Limb (tissue), 2 donors: ENCODE measurements at regions not wholly inside any gene's neighbourhood (a gene's known extent, or its start where the extent isn't known, plus 50 kb on each side); places are given as distances from the start of the nearest gene placed in this dataset.
"Not testable (repeated sequence)": the region's sequence is repeated elsewhere in the genome, so short reads cannot be mapped to it uniquely, and the experiment has no call there.

Source experiments
- DNase-seq, 2 donors: peaks; one replicate each; pipeline ENCODE4 v3.0.0-alpha.2; 2016; ENCODE audit errors: extremely low spot score in 2 of 2

DNA sequence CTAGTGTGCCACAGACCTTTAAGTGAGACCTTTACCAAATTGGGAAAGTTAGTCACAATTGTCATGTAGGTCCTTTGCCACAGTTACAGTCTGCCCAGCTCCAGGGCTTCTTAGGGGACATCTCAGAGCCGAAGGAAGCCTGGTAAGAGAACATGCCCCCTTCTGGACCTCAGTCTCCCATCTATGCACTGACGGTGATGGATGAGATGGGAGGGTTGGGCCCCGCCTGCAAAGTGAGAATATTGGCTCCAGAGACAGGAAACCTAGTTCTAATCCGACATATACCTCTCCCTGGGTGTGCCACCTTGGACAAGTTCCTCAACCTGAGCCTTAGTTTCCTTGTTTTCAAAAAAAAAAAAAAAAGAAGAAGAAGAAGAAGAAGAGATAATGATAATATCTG, 85.1 kb upstream of the NAV2 start:
- no peak for DNase-seq

- no peak for DNase-seq
Observed at GRCh38 chr11:19625438-19625837, 87.2 kb upstream of the NAV2 start.

DNA sequence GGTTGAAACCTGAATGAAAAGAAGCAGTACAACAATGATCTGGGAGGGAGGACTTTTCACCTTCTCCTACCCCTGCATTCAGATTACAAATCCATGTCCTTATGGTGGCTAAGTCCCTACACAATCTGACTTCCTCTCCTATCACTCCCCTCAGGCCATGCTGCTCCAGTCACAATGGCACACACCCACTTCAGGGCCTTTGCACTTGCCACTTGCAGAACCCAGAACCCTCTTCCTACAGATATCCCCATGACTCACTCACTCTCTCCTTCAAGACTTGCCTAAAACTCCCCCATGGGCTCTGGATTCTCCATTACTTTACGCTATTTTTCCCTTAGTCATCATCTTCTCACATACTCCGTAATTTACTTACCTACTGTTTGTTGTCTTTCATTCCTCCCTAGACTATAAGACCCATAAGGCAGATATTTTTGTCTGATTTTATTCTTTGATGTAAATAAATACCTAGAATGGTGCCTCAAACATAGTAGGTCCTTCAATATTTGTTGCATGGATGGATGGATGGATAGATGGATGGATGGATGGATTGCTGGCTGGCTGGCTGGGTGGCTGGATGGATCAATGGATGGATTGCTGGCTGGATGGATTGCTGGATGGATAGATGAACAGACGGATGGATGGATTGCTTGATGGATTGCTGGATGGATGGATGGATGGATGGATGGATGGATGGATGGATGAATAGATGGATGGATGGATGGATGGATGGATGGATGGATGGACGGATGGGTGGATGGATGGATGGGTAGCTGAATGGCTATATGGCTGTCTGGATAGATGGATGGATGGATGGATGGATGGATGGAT, 94.7 kb upstream of the NAV2 start:
- no peak for DNase-seq

DNA sequence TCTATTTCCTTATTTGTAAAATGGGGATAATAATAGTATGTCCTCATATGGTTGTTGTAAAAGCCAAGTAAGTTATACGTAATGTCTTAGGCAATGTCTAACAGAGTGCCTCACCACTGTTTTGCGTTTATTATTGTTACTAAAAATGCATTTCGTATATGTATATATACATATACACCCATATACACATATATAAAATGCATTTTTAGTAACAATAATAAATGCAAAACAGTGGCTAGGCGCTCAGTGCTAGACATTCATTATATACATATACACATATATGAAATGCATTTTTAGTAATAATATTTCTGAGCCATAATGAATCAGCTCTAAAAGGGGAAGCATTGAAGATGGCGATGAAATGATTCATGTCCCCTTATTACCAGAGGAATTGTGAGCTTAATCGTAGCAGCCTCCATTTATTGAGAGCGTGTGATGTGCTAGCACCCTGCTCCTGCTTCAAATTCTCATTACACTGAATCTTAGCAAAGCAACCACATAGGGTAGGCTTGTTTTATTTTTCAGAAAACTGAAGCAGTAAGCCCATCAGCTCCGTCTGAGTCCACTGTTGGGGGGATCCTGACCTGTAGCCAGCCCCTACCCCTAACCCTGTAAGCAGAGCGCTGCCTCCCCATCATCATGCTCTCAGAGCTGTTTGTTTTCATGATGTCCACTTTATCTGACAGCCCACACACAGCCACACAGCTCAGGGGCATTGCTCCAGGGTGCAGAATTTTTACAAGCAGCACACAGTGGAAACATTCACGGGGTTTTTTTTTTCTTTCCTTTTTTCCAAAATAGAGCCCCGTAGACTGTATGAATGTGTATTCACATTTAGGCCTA, 97.1 kb upstream of the NAV2 start:
- DNase-seq: no peak

DNA sequence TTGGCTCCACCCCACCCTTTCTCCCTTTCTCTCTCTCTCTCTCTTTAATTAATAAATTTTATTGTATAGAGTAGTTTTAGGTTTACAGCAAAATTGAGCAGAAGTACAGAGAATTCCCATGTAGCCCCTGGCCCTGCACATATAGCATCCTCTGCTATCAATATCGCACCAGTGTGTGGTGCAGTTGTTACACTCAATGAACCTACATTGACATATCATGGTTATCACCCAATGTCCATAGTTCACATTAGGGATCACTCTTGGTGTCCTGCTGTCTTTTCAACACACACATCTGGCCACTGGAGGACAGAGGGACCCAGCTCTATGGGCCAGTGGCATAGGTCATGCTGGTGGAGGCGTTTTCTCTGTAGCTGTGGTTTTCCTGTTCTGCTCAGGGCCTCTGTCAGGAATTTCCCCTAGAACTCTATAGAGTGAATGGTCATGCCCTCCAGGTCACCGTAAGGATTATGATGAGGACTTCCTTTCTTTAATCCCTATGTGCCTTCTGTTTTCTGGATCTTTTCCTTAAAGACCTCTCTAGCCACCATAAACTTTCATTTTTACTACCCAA, 98.2 kb upstream of the NAV2 start:
- DNase-seq: no peak

GRCh38 chr11:19612025-19612424, 100.6 kb upstream of the NAV2 start:
- not testable (repeated sequence) for DNase-seq

- no peak for DNase-seq
Observed at GRCh38 chr11:19607656-19608360, 104.8 kb upstream of the NAV2 start.

DNA sequence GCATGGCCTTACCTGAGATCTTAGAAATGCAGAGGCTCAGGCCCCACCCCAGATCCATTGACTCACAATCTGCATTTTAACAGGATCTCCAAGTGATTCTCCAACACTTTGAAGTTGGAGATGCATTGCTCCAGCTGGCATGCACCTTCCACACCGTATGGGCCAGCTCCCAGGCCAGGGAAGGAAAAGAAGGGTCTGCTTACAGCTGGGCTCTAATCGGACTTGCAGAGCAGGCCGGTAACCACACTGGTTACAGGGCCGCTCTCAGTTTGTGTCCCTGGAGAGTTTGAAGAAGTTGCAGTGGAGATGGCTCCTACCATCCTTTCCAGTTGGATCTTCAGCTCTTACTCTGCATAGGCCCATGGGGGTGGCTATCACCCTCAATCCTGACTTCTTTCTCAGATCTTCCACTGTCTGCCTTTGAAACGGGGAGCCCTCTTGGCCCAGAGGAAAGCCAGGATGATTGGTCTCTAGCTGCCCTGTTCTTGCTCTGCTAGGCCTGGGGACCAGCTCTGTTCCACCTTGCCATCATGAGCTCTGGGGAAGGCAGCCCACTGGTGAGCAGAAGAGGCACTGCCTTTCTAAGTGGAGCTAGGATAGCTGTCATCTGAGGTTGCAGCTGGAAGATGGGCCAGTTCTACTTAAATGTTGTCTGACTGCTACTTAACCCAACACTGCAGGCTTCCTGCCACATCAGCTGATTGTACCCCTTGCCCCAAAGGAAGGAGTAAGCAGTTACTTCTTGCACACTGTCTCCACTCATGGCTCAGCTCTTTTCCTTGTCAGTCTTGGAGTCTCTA, 105.6 kb upstream of the NAV2 start:
- DNase-seq: no peak

DNA sequence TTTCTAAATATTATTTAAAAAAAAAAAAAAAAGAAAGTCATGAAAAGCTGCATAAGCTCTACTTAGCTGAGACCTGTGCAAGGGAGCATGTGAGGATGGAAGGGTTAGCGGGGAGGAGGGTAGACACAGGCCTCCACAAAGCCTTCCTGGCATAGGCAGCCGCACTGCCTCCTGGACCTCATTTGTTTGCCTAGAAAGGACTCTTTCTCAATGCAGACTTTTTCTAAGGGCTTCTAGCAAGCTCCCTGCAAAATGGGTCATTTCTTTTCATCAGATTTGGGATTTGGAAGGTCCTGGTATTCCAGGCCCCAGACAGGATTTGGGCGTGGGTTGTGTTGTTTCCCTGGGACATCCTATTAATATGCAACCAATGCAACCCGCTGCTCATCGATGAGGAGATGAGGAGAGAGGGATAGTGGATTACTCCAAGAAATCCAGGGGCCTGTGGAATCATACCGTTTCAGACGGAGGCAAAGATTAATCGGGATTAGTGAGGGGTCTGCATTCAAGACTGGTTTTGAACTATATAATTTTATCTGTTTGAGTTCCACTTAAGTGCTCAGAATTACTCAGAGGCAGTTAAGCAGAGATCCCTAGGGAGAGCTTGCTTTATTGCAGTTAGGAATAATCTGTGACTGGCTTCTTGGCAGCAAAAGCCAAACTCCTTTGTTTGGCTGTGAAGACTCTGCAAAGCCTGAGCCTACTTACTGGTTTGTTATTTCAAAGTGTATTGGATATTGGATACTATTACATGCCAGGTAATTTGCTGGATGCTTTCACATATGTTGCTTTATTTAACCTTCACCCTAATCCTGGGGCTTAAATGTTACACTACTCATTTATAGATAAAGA, 106.9 kb upstream of the NAV2 start:
- DNase-seq: no peak

DNA sequence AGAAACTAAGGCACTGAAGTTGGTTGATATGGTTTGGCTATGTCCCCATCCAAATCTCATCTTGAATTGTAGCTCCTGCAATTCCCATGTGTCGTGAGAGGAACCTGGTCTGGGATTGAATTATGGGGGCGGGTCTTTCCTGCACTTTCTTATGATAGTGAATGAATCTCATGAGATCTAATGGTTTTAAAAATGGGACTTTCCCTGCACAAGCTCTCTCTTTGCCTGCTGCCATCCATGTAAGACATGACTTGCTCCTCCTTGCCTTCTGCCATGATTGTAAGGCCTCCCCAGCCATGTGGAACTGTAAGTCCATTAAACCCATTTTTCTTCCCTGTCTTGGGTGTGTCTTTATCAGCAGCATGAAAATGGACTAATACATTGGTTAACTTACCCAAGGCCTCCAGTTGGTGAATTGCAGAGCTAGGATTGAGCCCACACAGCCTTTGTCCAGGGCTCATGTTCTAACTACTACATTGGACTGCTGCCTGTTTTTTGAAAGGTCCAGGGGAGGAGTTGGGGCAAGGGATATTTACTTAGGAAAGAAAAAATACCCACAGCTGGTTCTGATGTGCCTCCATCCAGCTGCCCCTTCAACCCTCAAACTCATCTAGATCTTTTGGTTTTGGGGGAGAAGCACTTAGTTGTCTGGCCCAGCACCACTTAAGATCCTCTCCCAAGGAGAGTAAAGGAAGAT, 107.8 kb upstream of the NAV2 start:
- no peak for DNase-seq

DNA sequence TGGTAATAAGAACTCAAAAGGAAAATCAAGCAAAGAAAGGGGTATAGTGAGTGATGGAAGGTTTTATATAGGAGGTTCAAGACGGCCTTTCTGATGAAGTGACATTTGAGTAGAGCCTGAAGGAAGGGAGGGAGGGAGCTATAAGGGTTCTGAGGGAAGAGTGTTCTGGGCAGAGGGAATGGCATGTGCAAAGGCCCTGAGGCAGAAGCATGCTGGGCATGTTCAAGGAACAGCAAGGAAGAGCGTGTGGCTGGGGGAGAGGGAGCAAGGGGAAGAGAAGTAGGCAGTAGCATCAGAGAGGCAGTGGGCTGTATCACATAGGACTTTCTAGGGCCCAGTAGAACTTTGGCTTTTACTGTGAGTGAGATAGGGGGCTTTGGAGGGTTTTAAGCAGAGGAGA, 108.9 kb upstream of the NAV2 start:
- no peak for DNase-seq

GRCh38 chr11:19602891-19603290, 109.7 kb upstream of the NAV2 start:
- DNase-seq: no peak

DNA sequence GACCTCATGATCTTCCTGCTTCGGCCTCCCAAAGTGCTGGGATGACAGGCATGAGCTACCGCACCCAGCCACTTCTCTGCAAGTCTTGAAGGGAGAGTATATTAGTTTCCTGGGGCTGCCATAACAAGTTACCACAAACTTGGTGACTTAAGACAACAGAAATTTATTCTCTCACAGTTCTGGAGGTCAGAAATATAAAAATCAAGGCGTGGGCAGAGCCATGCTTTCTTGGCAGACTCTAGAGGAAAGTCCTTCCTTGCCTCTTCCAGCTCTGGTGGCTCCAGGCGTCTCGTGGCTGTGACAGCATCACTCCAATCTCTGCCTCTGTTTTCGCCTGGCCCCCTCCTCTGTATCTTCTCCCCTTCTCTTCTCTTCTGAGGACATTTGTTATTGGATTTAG, 110.2 kb upstream of the NAV2 start:
- no peak for DNase-seq

DNA sequence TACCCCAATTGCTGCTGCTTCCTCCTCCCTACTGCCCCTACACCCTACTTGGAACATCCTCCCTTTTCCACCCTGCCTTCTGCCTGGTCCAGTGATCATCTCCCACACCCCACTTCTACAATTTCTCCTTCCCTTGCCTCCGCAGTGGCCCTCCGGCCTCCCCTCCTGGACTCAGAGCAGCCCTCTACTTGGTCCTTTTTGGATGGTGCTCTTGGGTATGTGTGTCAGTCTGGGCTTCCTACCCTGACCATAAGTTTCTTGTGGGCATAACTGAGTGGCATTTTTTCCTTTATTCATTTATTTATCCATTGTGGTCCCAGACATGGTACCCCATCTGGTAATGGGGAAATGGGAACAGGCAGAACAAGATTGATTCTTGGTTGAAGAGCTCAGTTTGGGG, 111.4 kb upstream of the NAV2 start:
- DNase-seq: no peak

GRCh38 chr11:19599681-19600080, 113.0 kb upstream of the NAV2 start:
- no peak for DNase-seq

- DNase-seq: no peak
Observed at GRCh38 chr11:19598876-19599486, 113.7 kb upstream of the NAV2 start.

DNA sequence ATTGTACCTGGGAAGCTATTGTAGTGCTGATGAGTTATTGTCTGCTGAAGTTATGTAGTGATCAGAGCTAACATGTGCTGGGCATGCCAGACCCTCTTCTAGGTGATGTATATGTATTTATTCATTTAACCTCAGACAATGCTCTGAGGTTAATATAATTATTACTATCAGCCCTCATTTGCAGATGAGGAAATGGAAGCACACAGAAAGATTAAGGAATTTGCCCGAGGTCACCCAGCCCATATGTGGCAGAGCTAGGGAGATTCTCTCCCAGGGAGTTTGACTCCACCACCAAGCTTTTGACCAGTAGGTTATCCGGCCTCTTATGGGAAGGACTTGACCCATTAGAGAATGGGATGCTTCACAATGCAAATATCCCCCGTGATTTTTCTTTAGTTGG, 114.2 kb upstream of the NAV2 start:
- no peak for DNase-seq

DNA sequence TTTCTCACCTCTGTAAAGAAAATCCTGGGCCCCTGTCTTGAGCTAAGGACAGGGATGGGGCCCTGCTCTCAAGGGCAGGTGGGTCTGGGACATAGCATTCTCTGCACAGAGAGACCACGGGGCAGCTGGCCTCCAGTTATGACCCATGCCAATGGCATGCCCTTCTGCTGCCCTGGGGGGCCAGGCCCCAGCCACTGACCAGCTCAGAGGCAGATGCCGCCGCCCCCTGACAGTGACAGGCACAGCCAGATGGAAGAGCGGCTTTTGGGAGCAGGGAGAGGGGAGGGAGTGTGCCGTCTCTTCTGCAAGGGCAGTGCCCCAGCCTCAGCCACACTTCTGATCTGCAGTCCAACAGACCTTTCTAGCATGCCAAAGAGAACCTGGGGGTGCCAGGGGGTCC, 114.8 kb upstream of the NAV2 start:
- DNase-seq: no peak

DNA sequence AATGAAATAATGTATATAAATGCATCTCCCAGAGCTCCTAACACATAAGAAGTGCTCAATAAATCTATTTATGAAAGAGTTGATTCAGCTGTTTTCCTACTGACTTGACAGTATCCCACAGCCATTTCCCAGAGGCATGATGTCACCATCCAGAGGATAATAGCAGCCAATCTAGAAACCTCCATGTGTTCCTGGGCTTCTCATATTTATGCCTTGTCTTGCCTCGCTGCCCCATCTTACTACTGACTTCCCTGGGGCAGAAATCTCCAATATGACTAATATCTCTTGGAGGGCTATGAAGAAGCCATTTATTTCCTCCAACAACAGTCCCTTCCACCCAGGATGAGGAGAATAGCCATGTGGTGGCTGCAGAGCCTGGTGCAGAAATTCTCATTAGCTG, 115.4 kb upstream of the NAV2 start:
- no peak for DNase-seq
